ENCODE measurements at regions not wholly inside any gene's neighbourhood (a gene's known extent, or its start where the extent isn't known, plus 50 kb on each side); places are given as distances from the start of the nearest gene placed in this dataset.

- TF ChIP-seq CTCF (IDR thresholded peaks at IDR 0.05): no peak
- no peak for TF ChIP-seq POLR2A (IDR thresholded peaks at IDR 0.05)
These were observed 1256.6 kb upstream of the ATXN8OS start for GRCh38 chr13:68851026-68851425.
